SH-SY5Y (cell line): ENCODE measurements at regions not wholly inside any gene's neighbourhood (a gene's known extent, or its start where the extent isn't known, plus 50 kb on each side); places are given as distances from the start of the nearest gene placed in this dataset.

Experiments
- GATA2 ChIP-seq: IDR thresholded peaks from 2 replicates; pipeline ENCODE4 v1.6.1; 2011; ENCODE audit warnings: mild to moderate bottlenecking, low read depth, low read length
- GATA3 ChIP-seq: IDR thresholded peaks from 2 replicates; pipeline ENCODE4 v1.6.1; 2011; ENCODE audit warnings: low read depth, mild to moderate bottlenecking, low read length, moderate library complexity

GRCh38 chr2:209311948-209312347, 111.9 kb upstream of the MAP2 start:
- TF ChIP-seq GATA2 (no peak), GATA3 (no peak)
